ENCODE measurements at regions not wholly inside any gene's neighbourhood (a gene's known extent, or its start where the extent isn't known, plus 50 kb on each side); places are given as distances from the start of the nearest gene placed in this dataset.

DNA sequence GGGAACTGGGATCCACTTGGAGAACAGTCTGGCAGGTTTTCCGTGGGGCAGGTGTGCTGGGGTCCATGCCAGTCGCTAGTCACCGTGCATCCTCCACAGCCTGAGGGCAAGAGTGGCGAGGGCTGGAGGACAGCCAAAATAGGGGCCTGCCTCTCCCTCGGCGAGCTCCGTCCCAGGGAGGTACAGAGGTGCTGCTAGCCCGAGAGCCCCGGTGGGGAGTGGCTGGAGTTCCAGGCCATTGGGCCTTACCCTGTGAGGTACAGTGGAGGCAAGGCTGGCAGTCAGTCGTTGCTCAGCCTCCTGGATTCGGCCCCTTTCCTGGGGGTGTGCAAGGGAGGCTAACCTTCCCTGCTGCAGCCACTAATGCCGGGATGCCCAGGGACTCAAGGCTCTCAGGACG, 406.6 kb downstream of the CMPK2 start:
- Histone ChIP-seq H2BK12ac (ENCODE audit: low read depth, low read length) (no peak overlapping the region), H2AFZ (ENCODE audit: low read length) (no peak overlapping the region), H3K4ac (replicated peaks; ENCODE audit: insufficient read length, low read depth, low read length) (no peak overlapping the region), H3K23ac (ENCODE audit: insufficient read length) (no peak overlapping the region), H3K4me1 (replicated peaks in 1 of 4; ENCODE audit: control insufficient read depth in 3 of 4, insufficient read depth in 4 of 4, low read length in 3 of 4) (no peaks in the 10 kb centered on the region), H2BK5ac (ENCODE audit: low read depth, low read length) (no peak overlapping the region), H3K36me3 (ENCODE audit: control insufficient read depth in 2 of 4, insufficient read depth in 4 of 4, low read length in 3 of 4) (no peaks in the 10 kb centered on the region), H2BK20ac (ENCODE audit: low read length) (no peak overlapping the region), H4K20me1 (replicated peaks in 1 of 2; ENCODE audit: control insufficient read depth in 1 of 2, insufficient read depth in 2 of 2, low read length in 2 of 2) (no peaks in the 10 kb centered on the region), H3K9ac (replicated peaks in 1 of 4; ENCODE audit: extremely low read depth in 1 of 4, low read depth in 3 of 4, low read length in 3 of 4) (no peak overlapping the region), H3K27ac (ENCODE audit: low read depth, low read length) (no peak overlapping the region), H3K79me2 (ENCODE audit: control insufficient read depth in 1 of 2, insufficient read depth in 2 of 2, low read length in 2 of 2) (no peaks in the 10 kb centered on the region), H3K56ac (replicated peaks; ENCODE audit: insufficient read length, low read depth, low read length) (no peak overlapping the region), H3K9me3 (ENCODE audit: insufficient read depth in 2 of 2, low read depth in 1 of 2, low read length in 1 of 2) (no peaks in the 10 kb centered on the region; a peak in 1 of 4 replicates), H3K4me2 (ENCODE audit: insufficient read depth in 1 of 2, low read depth in 2 of 2, low read length in 2 of 2) (no peak overlapping the region), H2AK5ac (ENCODE audit: low read depth, low read length) (no peak overlapping the region), H3K27me3 (replicated peaks in 1 of 4; ENCODE audit: control insufficient read depth in 3 of 4, extremely low read depth in 1 of 4, insufficient read depth in 3 of 4, low read length in 3 of 4) (no peaks in the 10 kb centered on the region), H3K23me2 (ENCODE audit: low read depth, low read length) (no peaks in the 10 kb centered on the region), H3K14ac (ENCODE audit: insufficient read length) (no peak overlapping the region), H3K18ac (ENCODE audit: extremely low read depth, low read length) (no peak overlapping the region), H4K91ac (replicated peaks; ENCODE audit: insufficient read length, low read length) (no peak overlapping the region), H2BK15ac (ENCODE audit: low read length) (no peak overlapping the region), H4K8ac (ENCODE audit: extremely low read depth, insufficient read depth, low read length) (peak overlapping the region; percentile 14; the same call in 1 of the 2 replicates), H4K5ac (ENCODE audit: insufficient read length, low read depth, low read length) (no peak overlapping the region), H3K79me1 (ENCODE audit: low read depth, low read length) (no peaks in the 10 kb centered on the region), H3K4me3 (ENCODE audit: extremely low read depth in 1 of 4, insufficient read depth in 2 of 4, low read depth in 3 of 4, low read length in 4 of 4) (no peak overlapping the region), H2BK120ac (replicated peaks; ENCODE audit: low read depth, low read length) (no peak overlapping the region)
- POLR2A ChIA-PET (ENCODE audit: partially characterized antibody) = no interaction called here
- FAIRE-seq = no peak
- WGBS, 2 experiments (ENCODE audit: extremely low coverage in 1 of 2, insufficient coverage in 1 of 2, insufficient read length in 1 of 2, insufficient replicate concordance in 2 of 2, low coverage in 1 of 2, low lambda C conversion rate in 2 of 2, missing lambda C conversion rate in 1 of 2) = 96% methylated on average over 11 of the region's 13 CpGs; no CpG with 5 or more reads in 1 of the 2 experiments
- CTCF ChIA-PET (ENCODE audit: partially characterized antibody) = no interaction called here
- DNase-seq (ENCODE audit: low read depth in 1 of 2, low spot score in 2 of 2) = no peak
- TF ChIP-seq CHD2 (IDR thresholded peaks at IDR 0.05; ENCODE audit: low read length) (no peak), BRCA1 (IDR thresholded peaks at IDR 0.05; ENCODE audit: low read depth, low read length) (no peak), SUZ12 (IDR thresholded peaks at IDR 0.05; ENCODE audit: low read length) (no peak), EZH2 (IDR thresholded peaks at IDR 0.05; ENCODE audit: low read depth, low read length, severe bottlenecking) (no peak)

Data from H1 (cell line).